HG03097 (cell line): ENCODE measurements at regions not wholly inside any gene's neighbourhood (a gene's known extent, or its start where the extent isn't known, plus 50 kb on each side); places are given as distances from the start of the nearest gene placed in this dataset.

Experiments
- ATAC-seq: cut with Tn5 transposase; IDR thresholded peaks from one replicate; pipeline ENCODE4 v1.9.1; 2021; ENCODE audit not compliant: unreplicated experiment, low FRiP score

GRCh38 chr20:52655395-52655794 is 316.8 kb upstream of the TSHZ2 start:
- no peak for ATAC-seq

- no peak for ATAC-seq
These were observed 317.6 kb upstream of the TSHZ2 start for GRCh38 chr20:52654567-52654966.

- ATAC-seq = no peak
These were observed 319.9 kb upstream of the TSHZ2 start for GRCh38 chr20:52652271-52652670.

- no peak for ATAC-seq
These were observed 322.4 kb upstream of the TSHZ2 start for GRCh38 chr20:52649727-52650126.

GRCh38 chr20:52645822-52646221 is 326.3 kb upstream of the TSHZ2 start:
- ATAC-seq = no peak

GRCh38 chr20:52643034-52643433 is 329.1 kb upstream of the TSHZ2 start:
- ATAC-seq = no peak

GRCh38 chr20:52637201-52637600 is 335.0 kb upstream of the TSHZ2 start:
- ATAC-seq = no peak

GRCh38 chr20:52631469-52631868 is 340.7 kb upstream of the TSHZ2 start:
- no peak for ATAC-seq

GRCh38 chr20:52630138-52630537 is 342.0 kb upstream of the TSHZ2 start:
- ATAC-seq = no peak

- ATAC-seq = no peak
These were observed 347.9 kb upstream of the TSHZ2 start for GRCh38 chr20:52624281-52624680.

GRCh38 chr20:52622081-52622480 is 350.1 kb upstream of the TSHZ2 start:
- ATAC-seq = no peak

- ATAC-seq = no peak
These were observed 350.8 kb upstream of the TSHZ2 start for GRCh38 chr20:52621401-52621800.

GRCh38 chr20:52619671-52620070 is 352.5 kb upstream of the TSHZ2 start:
- no peak for ATAC-seq

GRCh38 chr20:52619101-52619500 is 353.1 kb upstream of the TSHZ2 start:
- no peak for ATAC-seq

- ATAC-seq = no peak
These were observed 355.5 kb upstream of the TSHZ2 start for GRCh38 chr20:52616629-52617028.

- no peak for ATAC-seq
These were observed 357.9 kb upstream of the TSHZ2 start for GRCh38 chr20:52614051-52614863.

- no peak for ATAC-seq
These were observed 360.0 kb upstream of the TSHZ2 start for GRCh38 chr20:52612046-52612632.

- ATAC-seq = no peak
These were observed 361.4 kb upstream of the TSHZ2 start for GRCh38 chr20:52610749-52611148.

GRCh38 chr20:52601295-52601971 is 370.7 kb upstream of the TSHZ2 start:
- no peak for ATAC-seq

GRCh38 chr20:52596256-52596655 is 375.9 kb upstream of the TSHZ2 start:
- ATAC-seq = no peak

GRCh38 chr20:52595518-52595917 is 376.6 kb upstream of the TSHZ2 start:
- no peak for ATAC-seq

GRCh38 chr20:52593654-52594053 is 378.5 kb upstream of the TSHZ2 start:
- no peak for ATAC-seq
